Prostate gland (tissue), 2 donors: ENCODE measurements at regions not wholly inside any gene's neighbourhood (a gene's known extent, or its start where the extent isn't known, plus 50 kb on each side); places are given as distances from the start of the nearest gene placed in this dataset.

ENCODE experiments used
- POLR2A ChIP-seq: fragments of 450-650 bp; IDR thresholded peaks from one replicate; pipeline ENCODE4 v1.6.1; 2016; ENCODE audit warnings: antibody characterized with exemption, mild to moderate bottlenecking
- POLR2AphosphoS5 ChIP-seq: sonication (generic); formaldehyde crosslinking; IDR thresholded peaks from one replicate; pipeline ENCODE4 v1.6.1; 2017; ENCODE audit warnings: antibody characterized with exemption
- TF ChIP-seq, protein P1 (sequence below), 4 experiments: fragments of 200-600 bp in 2 of 4; fragments of 450-650 bp in 2 of 4; sonication (generic) in 2 of 4; IDR thresholded peaks; 1 replicate in 3 of 4; 2 replicates in 1 of 4; pipeline ENCODE4 v1.5.1; 2016 to 2019; ENCODE audit warnings: antibody characterized with exemption in 4 of 4, mild to moderate bottlenecking in 2 of 4, moderate library complexity in 2 of 4

DNA sequence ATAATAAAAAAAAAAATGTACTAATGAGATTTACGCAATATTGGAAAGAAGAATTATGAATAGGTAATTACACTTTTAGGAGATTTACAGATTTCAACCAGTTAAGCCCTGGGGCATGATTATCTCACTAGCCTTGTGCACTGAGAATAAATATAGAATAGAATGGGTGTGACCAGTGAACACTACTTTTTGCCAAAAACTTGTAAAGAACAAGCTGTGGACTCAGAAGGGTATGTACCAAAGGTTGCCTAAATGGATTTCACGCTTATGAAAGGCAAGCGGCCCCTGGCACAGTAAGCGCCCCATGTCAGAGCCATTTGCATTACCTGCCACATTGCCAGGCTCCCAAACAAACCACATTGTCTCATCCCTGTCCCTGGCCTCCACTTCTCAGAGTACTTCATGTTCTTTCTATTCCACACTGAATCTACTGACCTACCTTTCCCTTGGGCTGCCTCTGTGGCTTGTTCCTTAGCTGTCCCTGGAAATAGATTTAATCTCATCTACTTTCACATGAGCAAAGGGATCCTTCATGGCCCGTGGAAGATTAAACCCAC lies 170.6 kb upstream of the DIO2 start:
- TF ChIP-seq, protein P1, sequence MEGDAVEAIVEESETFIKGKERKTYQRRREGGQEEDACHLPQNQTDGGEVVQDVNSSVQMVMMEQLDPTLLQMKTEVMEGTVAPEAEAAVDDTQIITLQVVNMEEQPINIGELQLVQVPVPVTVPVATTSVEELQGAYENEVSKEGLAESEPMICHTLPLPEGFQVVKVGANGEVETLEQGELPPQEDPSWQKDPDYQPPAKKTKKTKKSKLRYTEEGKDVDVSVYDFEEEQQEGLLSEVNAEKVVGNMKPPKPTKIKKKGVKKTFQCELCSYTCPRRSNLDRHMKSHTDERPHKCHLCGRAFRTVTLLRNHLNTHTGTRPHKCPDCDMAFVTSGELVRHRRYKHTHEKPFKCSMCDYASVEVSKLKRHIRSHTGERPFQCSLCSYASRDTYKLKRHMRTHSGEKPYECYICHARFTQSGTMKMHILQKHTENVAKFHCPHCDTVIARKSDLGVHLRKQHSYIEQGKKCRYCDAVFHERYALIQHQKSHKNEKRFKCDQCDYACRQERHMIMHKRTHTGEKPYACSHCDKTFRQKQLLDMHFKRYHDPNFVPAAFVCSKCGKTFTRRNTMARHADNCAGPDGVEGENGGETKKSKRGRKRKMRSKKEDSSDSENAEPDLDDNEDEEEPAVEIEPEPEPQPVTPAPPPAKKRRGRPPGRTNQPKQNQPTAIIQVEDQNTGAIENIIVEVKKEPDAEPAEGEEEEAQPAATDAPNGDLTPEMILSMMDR (IDR thresholded peaks at IDR 0.05): no peak
- TF ChIP-seq POLR2AphosphoS5 (no peak), POLR2A (no peak)
